ENCODE measurements at regions not wholly inside any gene's neighbourhood (a gene's known extent, or its start where the extent isn't known, plus 50 kb on each side); places are given as distances from the start of the nearest gene placed in this dataset.

GRCh38 chr6:113487489-113488058, 369.6 kb upstream of the MARCKS start:
- DNase-seq: no peak

GRCh38 chr6:113488061-113488460, 369.1 kb upstream of the MARCKS start:
- no peak for DNase-seq

GRCh38 chr6:113488812-113489685, 368.1 kb upstream of the MARCKS start:
- no peak for DNase-seq

- no peak for DNase-seq
These were observed 367.0 kb upstream of the MARCKS start for GRCh38 chr6:113489952-113490746.

GRCh38 chr6:113491376-113491775, 365.8 kb upstream of the MARCKS start:
- DNase-seq: no peak

- no peak for DNase-seq
These were observed 363.2 kb upstream of the MARCKS start for GRCh38 chr6:113493991-113494390.

- DNase-seq: no peak
These were observed 361.6 kb upstream of the MARCKS start for GRCh38 chr6:113495521-113495920.

GRCh38 chr6:113496166-113496565, 361.0 kb upstream of the MARCKS start:
- no peak for DNase-seq

GRCh38 chr6:113500221-113500620, 356.9 kb upstream of the MARCKS start:
- no peak for DNase-seq

GRCh38 chr6:113505084-113505699, 352.0 kb upstream of the MARCKS start:
- DNase-seq: no peak

GRCh38 chr6:113508249-113508648, 348.9 kb upstream of the MARCKS start:
- no peak for DNase-seq

- no peak for DNase-seq
These were observed 346.0 kb upstream of the MARCKS start for GRCh38 chr6:113511100-113511499.

GRCh38 chr6:113512576-113512975, 344.6 kb upstream of the MARCKS start:
- no peak for DNase-seq

- no peak for DNase-seq
These were observed 344.1 kb upstream of the MARCKS start for GRCh38 chr6:113513086-113513485.

- DNase-seq: no peak
These were observed 334.8 kb upstream of the MARCKS start for GRCh38 chr6:113522376-113522775.

GRCh38 chr6:113524826-113525225, 332.3 kb upstream of the MARCKS start:
- no peak for DNase-seq

- no peak for DNase-seq
These were observed 330.6 kb upstream of the MARCKS start for GRCh38 chr6:113526553-113526952.

GRCh38 chr6:113526995-113527394, 330.1 kb upstream of the MARCKS start:
- DNase-seq: no peak

GRCh38 chr6:113528111-113528510, 329.0 kb upstream of the MARCKS start:
- no peak for DNase-seq

- no peak for DNase-seq
These were observed 327.9 kb upstream of the MARCKS start for GRCh38 chr6:113529196-113529595.

- DNase-seq: no peak
These were observed 327.3 kb upstream of the MARCKS start for GRCh38 chr6:113529879-113530278.

GRCh38 chr6:113530769-113531168, 326.4 kb upstream of the MARCKS start:
- no peak for DNase-seq
